C4-2B (cell line): ENCODE measurements at regions not wholly inside any gene's neighbourhood (a gene's known extent, or its start where the extent isn't known, plus 50 kb on each side); places are given as distances from the start of the nearest gene placed in this dataset.

Experiments
- H3K27ac ChIP-seq: fragments of 450-650 bp; 2 replicates; pipeline ENCODE4 v1.5.1; 2017
- CTCF ChIP-seq: fragments of 450-650 bp; conservative IDR thresholded peaks from 2 replicates; pipeline ENCODE4 v1.5.1; 2017; ENCODE audit warnings: mild to moderate bottlenecking
- ZFX ChIP-seq: fragments of 450-650 bp; IDR thresholded peaks from 2 replicates; pipeline ENCODE4 v1.6.1; 2017

- H3K27ac ChIP-seq = no peak overlapping the region
- TF ChIP-seq CTCF = no peak
- no peak for TF ChIP-seq ZFX
Observed at GRCh38 chr22:47759909-47760308, 997.5 kb downstream of the TBC1D22A start.

- TF ChIP-seq CTCF (no peak), ZFX (no peak)
- no peak overlapping the region for H3K27ac ChIP-seq
Observed at GRCh38 chr22:47757741-47758140, 995.3 kb downstream of the TBC1D22A start.

- TF ChIP-seq ZFX (no peak), CTCF (no peak)
- H3K27ac ChIP-seq = no peak overlapping the region
Observed at GRCh38 chr22:47750086-47750485, 987.6 kb downstream of the TBC1D22A start.

GRCh38 chr22:47748957-47749356 lies 986.5 kb downstream of the TBC1D22A start:
- TF ChIP-seq CTCF = no peak
- TF ChIP-seq ZFX = no peak
- no peak overlapping the region for H3K27ac ChIP-seq

- no peak for TF ChIP-seq CTCF
- no peak for TF ChIP-seq ZFX
- H3K27ac ChIP-seq = no peak overlapping the region
Observed at GRCh38 chr22:47748271-47748670, 985.8 kb downstream of the TBC1D22A start.

- TF ChIP-seq ZFX (no peak), CTCF (no peak)
- no peak overlapping the region for H3K27ac ChIP-seq
Observed at GRCh38 chr22:47740109-47740805, 977.8 kb downstream of the TBC1D22A start.

- TF ChIP-seq ZFX (no peak), CTCF (no peak)
Observed at GRCh38 chr22:47739291-47740015, 977.0 kb downstream of the TBC1D22A start.

More at GRCh38 chr22:47739291-47740015, 977.0 kb downstream of the TBC1D22A start:
- no peak overlapping the region for H3K27ac ChIP-seq
